Stimulated activated CD8-positive, alpha-beta memory T cell treated with anti-CD3 and anti-CD28 coated beads, Interleukin-4, amount 100 ng/mL, for 4 hours (primary cell): ENCODE measurements at regions not wholly inside any gene's neighbourhood (a gene's known extent, or its start where the extent isn't known, plus 50 kb on each side); places are given as distances from the start of the nearest gene placed in this dataset.

ENCODE experiments used
- DNase-seq, 2 donors: peaks; one replicate each; pipeline ENCODE4 v3.0.0-alpha.2; 2020; ENCODE audit warnings: low read depth in 2 of 2, low spot score in 1 of 2

DNA sequence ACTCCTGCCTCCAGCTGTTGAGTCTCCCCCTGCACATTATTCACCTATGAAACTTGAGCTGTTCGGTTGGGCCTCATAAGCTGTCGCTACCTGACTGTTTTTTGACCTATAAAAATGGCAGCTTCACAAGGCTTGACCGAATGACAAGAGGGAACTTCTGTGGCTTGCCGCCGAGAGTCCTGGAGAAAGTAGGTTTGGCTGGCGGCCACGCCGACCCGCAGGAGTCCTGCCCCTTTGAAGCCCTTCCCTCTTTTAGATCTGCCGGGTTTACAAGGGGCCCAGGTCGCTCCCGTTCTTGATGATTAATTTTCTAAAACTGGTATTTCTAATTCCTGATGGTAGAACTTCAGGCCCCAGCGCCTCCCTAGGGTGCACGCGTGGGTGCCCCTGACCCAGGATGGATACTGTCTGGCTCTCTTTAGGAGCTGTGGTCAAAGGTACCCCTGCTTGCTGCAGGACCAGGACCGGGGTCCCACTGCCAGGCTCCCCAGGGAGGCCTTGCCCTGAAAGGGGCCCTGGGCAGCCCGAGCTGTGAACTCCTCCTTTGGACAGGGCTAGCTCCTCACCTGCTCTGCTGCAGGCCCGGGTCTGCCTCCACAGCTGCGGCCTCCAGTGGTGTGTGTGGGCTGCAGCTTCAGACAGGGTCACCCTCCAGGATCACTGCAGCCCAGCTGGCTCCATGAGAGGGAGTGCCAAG, 171.8 kb downstream of the CTTN start:
- no peak for DNase-seq

DNA sequence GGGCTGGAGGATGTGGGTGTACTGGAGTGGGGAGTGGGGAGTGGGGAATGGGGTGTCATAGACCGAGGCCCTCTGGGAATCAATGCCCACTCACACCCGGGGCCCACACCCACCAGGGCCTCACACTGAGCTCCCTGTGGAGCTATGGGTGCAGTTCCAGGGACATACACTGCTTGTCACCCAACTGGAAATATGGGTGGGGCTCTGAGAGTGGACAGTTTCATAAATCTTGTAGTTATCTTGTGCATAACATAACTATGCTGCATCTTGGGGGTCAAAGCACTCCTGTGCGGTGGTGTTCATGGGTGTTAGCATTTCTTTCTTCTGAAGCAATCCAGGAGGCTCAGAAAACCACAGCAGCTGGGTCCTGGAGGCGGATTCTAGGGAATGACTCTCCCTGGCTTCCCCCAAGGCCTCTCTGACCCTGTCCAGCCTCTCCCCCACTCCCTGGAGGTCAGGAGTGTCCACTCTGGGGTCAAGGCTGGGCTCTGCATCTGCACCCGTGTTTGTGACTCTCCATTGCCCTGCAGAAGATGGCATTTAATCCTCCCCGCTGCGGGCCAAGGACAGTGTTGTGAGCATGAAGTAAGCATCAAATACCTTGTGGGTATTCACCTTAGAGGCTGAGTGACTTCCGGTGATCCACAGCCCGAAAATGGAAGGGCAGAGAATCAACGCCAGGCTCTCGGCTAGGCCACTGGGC, 172.5 kb downstream of the CTTN start:
- DNase-seq, result no peak

DNA sequence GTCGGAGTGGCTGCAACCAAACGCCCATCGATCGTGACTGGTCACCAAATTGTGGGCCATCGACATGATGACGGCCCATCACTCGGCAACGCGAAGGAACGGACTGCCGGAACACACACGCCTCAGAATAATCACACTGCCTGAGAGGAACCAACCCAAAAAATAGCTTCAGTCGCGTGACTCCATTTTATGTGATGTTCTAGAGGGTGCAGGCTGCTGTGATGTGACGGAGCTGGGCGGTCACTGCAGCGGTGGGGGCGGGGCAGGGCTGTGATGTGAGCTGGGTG, 174.6 kb downstream of the CTTN start:
- no peak for DNase-seq

DNA sequence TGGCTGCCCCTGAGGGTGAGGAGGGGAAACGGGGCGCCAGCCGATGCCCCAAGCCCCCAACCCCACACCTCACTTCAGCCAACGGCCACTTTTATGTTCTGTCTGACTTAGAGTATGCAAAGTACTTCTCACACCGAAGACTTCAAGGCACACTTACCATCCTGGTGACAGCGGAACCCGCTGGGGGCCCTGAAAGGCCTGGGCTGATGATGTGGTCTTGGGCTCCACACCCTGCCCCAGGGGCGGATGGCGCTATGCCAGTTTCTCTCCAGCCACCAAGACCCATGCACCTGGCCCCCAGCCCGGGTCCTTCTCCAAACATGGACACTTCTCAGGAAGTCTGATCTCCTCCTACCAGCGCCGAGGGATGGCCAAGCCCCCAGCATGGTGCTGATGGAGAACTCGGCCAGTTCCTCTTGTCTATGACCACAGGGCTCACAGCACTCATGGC, 175.4 kb downstream of the CTTN start:
- DNase-seq, result no peak

DNA sequence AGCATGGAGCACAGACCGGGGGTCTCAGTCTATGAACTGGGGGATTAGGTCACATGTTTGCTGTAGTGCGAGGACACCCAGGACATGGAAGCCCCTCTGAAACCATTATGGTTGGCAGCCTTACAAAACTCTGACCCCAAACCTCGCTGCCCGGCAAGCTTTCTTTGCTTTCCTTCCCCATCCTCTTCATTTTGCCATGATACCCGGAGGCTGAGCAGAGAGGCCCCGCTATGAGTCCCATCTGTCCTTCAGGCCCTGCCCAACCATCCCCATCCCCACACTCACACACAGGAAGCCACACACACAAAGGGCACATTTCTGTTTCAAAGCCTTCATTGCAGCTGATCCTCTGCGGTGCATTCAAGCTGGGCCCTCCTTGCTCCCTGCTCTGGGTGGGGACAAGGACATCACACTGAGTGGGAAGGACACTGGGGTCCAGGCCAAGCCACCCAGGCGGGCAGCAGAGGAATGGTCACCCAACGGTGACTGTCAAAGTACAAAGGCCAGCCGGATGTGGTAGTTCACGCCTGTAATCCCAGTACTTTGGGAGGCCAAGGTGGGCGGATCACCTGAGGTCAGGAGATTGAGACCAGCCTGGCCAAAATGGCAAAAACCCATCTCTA, 176.5 kb downstream of the CTTN start:
- no peak for DNase-seq

DNA sequence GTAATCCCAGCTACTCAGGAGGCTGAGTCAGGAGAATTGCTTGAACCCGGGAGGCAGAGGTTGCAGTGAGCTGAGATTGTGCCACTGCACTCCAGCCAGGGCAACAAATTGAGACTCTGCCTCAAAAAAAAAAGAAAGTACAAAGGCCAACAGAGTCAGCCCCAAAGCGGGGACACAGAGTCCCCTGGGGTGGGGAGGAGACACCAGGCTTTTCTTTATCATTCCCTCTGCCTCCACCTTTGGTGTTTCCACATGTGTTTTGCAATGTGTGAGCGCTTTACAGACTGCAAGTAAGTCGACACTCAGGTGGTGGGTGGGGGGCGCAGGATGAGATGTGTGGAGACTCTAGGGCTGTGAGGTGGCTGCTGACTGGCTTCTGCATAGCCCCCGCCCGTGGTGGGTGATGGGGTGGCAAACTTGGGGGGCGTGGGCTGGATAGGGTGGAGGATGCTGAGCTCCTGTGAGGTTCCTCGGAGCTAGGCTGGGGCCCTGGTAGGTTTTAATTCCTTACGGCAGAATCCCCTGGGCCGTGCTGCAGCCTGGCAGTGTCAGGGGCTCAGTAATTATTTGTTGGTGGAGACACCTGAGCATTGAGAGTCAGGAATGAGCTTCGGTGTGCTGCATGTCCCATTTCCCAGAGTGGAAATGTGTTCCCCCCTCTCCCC, 177.2 kb downstream of the CTTN start:
- no peak for DNase-seq

DNA sequence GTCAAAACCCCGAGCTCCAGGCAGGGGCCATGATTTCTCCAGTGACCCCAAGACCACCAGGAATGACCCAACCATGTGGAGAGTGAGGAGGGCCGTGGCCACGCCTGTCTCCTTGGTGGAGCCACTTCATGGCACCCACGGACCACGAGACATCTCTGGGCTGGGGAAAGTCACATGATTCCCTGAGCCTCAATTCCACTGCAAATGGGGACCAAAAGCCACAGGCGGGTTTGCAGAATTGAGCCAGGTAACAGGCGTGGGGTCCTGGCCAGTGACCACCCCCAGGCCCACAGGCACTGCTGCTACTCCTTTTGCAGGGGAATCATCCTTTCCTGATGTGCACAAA, 178.9 kb downstream of the CTTN start:
- DNase-seq, result no peak

DNA sequence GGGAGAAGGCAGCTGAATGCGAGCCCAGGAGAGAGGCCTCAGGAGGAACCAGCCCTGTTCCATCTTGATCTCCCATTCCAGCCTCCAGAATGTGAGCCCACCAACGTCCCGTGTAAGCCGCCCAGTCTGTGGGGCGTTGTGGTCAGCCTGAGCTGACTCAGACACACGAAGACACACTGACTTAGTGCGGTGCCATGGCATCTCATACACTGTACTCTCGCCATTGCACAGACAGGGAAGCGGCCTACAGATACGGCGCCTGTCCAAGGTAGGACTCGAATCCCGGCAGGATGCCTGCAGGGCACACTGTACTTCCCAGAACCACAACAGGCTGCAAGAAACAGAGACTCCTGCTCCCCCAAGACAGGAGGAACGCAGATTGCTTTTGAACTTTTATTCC, 179.6 kb downstream of the CTTN start:
- no peak for DNase-seq

DNA sequence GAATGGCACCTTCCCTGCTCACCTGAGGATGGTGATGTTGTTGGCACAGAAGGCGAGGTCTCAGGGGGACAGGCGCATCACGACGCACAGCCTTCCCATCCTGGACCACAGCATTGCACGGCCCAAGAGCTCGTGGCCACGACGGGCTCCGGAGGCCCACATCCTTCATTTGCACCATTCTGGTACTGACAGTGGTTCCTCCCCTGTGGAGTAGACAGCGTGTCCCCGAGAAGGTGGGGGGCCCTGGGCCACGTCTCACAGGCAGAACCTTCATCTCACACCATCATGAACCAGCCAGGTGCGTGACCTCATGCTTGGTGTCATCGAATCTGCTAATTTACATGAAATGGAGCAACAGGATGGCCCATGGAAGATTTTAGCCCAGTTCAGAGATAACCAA, 180.0 kb downstream of the CTTN start:
- DNase-seq, result no peak

DNA sequence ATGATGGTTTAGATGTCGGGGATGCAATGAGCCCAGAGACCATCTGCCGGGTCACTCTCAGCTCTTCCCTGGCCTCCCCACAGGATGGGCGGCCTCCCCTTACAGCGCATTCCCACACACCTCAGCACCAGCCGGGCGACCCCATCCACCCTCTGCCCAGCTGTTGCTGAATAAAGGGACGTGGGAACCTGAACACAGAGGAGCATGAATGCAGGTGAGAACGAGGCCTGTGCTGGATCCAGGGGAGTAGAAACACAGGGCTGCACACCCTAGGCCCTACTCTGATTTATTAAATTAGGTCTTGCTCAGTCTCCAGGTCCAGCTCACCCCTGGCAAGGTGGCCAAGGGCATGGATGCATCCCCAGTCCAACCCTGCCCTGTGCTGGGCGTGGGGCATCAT, 180.5 kb downstream of the CTTN start:
- no peak for DNase-seq

DNA sequence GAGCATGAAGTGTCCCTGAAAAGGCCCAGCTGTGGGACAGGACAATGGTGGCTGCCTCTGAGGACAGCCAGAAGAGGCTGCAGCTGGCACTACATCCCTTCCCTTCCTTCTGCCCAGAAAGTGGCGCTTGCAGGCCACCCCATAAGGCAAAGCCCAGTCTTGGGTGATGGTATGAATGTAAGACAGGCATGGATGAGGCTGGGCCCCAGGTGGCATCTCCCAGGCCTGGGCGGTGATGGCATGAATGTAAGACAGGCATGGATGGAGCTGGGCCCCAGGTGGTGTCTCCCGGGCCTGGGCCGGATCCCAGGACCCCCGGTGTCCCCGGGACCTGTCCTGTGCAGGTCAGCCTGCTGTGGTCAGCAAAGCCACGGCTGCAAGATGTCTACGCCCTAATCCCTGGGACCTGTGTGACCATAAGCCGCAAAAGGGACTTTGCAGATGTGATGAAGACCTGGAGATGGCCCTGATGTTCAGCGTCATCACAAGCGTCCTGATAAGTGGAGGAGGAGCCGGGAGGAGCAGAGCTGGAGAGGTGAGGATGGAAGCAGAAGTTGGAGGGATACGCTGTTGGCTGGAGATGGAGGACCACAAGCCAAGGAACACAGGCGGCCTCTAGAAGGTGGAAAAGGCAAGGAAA, 181.1 kb downstream of the CTTN start:
- no peak for DNase-seq

DNA sequence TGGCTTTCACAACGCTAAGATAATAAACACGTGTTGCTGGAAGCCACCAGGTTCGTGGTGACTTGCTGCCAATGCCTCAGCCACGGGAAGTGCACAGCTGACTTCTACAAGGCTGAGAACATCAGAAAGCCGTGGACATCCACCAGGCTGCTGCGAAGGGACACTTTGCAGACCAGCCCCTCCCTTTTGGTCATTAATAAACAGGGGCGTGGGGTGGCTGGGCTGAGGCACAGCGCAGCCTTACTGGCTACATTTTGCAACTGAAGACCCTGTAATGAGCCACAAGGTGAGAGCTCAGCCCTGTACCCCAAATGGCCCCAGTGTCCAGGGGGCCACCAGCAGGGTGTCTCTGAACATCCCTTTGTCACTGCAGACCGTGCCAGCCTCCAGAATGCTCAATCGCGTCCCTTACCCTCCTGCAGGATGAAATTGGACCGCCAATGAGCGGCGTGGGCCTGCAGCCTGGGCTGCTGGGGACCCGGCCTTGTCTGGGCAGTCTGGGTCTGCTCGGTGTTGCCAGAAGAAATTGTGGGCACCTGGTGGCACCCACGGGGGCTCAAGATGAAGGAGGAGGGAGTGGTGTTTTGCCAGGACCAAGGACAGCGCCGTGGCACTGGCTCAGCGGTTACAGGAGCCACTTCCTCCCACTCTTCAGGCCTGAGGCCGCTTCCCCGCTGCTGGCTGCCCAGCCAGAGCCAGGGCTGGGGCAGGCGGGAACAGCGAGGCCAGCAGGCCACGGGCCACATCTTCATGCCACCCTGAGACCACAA, 181.9 kb downstream of the CTTN start:
- no peak for DNase-seq

DNA sequence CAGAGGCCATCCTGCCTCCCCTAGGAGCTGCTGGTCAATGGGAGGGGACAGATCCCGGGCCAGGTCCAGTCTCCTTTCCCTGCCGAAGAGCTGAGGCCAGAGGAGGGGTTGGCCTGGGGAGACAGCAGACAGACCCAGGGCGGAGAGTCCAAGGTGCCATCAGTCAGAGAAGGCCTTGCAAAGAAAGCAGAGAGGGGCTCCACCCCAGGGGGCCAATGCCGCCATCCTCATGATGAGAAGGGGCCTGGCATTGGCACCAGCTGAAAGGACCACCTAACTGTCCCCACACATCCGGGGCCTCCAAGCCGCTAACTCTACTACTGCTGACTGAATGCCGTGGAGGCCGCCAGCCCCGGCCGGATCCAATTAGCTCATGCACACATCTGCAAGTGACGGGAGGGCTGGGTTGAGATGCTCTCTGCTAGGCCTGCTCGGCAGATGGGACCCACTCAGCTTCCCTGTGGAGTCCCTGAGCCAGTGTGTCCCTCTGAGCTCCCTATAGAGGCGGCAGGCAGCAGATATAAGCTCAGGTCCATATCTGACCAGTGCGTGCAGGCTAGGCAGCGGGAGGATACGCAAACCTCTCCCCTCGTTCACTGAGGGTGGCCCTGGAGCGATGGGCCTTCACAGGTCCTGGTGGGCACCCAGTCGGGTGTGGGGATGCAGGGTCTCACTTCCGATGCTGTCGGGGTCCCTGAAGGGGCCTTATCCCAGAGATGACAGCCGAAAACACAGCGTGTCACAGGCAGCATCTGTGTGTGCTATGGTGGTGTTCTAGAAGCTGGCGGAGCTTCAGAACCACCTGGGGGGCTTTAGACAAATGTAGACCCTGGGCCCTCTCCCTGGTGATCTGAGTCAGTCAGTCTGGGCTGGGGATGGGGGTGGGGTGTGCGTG, 183.9 kb downstream of the CTTN start:
- no peak for DNase-seq

DNA sequence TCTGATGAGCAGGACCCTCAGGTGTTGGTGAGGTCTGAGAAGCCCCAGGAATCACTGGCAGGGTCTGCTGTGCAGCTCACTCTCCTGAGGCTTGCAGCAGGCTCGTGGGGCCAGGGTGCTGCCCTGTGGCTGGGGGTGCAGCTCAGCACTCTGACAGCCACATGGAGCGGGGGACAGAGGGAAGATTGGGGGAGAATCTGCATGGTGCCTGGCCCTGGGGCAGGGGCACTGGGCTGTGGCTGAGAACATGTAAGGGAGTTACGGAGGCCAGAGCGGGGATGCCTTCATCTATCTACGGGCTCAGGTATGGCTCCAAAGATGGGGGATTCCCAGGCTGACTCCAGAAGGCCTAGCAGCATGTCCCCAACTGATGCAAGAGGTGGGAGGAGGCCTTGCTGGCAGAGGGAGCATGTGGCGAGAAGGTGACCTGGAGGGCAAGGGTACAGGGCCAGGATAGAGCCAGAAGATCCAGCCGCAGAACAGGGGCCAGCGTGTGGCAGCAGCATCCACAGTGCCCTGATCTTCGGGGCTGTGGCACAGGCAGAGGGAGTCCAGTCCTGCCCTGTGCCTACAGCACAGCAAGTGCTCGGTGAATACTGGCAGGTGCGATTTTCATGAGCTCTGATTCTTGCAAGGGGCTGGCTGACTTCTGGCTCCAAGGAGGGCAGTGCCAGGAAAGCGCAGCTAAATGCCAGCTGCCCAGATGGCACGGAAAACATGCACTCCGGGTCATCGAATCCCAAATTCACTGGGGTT, 184.7 kb downstream of the CTTN start:
- no peak for DNase-seq

DNA sequence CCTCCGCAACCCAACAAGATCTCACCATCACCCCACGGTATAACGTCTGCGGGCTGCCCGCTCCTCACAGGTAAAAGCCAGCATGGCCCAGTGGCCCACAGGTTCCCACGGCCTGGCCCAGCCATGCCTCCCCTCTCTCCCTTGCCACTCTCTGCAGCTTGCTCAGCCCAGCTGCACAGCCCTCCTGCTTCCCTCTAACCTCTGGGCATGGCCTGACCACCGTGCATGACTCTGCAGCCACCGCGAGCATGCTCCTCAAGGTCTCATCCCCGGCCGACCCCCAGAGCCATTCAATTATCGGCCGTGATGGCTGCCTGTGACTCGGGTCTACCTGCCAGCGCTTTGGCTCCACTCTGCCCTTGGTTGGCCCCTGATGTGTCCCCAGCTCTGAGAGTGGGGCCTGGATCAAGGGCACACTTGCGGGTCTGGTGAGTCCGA, 185.5 kb downstream of the CTTN start:
- no peak for DNase-seq

DNA sequence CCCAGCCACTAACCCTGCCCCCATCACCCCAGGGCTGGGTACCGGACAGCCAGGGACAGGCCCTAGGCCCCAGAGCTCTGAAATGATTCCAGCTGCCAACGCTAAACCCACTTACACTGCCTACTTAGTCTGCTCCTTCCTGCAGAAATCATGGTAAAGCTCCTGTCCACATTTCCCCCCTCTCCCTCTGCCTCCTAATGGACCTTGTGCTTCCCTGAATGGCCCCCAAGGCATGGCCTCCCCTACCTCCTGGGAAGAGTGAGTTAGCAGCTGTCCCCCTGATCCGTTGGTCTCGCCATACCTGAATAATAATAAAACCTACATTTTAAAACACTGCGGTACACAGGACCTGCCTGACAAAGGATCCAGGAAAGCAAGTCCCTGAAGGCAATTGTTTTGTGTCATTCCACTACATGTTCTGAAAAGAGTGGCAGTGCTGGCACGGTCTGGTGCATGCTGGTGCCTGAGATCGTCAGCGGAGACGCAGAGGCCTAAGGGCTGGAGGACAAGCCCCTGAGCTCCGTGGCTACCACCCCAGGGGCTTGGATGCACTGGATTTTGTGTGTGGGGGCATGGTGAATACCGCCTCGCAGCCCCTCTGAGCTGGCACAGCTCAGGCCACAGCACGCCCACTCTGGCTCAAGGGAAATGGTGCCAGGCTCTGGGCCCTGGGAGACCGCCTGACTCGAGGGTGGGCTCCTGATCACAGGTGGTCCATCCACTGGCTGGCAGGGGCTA, 186.3 kb downstream of the CTTN start:
- DNase-seq, result no peak

DNA sequence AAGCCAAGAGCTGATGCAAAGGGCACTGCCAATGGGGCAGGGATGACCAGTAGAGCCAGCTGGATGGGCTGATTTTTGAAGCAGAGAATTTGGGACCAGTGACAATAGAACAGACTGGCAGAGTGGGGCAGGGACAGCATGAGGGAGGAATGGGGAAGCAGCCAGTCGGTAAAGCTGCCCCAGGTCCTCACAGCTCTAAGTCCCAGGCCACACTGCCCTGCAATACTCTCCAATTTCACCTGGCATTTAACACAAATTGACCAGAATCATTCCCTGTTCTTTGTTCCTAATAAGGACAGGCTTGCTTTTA, 186.9 kb downstream of the CTTN start:
- DNase-seq, result no peak

DNA sequence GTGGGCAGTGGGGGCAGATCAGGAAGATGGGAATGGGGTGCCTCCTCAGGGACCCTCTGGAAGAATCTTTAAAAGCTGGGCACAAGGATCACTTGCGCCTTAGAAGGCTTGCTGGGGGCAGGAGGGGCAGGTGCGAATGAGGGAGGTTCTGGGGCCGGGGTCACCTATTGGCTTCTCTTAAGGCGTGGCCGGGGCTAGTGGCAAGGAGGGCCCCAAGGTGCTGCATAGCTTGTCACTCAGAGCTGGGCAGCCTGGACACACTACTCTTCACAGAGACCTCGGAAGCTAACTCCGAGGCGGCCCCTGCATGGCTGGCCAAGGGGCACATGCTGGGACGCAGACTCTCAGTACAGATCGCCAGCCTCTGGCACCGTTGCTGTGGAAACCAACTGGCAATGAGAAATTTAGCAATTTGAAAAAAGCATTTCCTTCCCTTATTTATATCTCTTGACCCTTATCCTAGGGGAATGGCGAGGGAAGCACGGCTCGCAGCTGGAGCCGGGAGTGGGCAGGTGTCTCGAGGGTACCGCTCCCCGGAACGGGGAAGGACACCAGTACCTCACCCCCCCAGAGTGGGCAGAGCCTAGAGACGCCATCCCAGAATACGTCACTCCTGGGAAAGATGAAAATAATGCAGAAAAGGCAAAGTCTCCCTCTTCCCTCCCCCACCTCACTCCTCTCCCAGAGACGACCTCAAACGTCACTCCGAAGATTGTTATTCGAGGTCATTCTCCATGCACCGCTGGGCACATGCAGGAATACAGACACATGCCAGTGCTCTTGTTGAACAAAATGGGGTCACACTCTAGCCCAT, 188.1 kb downstream of the CTTN start:
- DNase-seq, result no peak
